ENCODE measurements at regions not wholly inside any gene's neighbourhood (a gene's known extent, or its start where the extent isn't known, plus 50 kb on each side); places are given as distances from the start of the nearest gene placed in this dataset.

DNA sequence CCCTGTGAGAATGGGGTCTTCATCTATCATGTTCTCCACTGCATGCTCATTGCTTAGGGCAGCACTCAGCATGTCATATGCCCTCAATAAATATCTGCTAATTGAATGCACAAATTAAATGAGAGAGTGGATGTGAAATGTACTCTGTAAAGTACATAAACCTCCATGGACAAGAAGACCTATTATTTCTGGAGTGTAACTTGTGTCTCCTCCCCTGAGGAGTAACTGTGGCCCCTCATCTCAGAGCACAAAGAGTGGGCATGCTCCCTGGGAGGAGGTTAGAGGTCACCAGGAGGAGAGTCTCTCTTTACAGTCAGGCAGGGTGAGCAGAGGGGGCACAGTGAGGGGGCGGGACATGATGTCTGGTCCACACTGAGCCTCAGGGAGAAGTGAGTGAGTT lies 313.6 kb upstream of the PODXL start (continued):
- TF ChIP-seq, protein P1, sequence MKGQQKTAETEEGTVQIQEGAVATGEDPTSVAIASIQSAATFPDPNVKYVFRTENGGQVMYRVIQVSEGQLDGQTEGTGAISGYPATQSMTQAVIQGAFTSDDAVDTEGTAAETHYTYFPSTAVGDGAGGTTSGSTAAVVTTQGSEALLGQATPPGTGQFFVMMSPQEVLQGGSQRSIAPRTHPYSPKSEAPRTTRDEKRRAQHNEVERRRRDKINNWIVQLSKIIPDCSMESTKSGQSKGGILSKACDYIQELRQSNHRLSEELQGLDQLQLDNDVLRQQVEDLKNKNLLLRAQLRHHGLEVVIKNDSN (IDR thresholded peaks at IDR 0.05; ENCODE audit: borderline replicate concordance, low read depth) = no peak
- TF ChIP-seq MEF2A (IDR thresholded peaks at IDR 0.05; ENCODE audit: borderline replicate concordance, low read depth) = no peak

DNA sequence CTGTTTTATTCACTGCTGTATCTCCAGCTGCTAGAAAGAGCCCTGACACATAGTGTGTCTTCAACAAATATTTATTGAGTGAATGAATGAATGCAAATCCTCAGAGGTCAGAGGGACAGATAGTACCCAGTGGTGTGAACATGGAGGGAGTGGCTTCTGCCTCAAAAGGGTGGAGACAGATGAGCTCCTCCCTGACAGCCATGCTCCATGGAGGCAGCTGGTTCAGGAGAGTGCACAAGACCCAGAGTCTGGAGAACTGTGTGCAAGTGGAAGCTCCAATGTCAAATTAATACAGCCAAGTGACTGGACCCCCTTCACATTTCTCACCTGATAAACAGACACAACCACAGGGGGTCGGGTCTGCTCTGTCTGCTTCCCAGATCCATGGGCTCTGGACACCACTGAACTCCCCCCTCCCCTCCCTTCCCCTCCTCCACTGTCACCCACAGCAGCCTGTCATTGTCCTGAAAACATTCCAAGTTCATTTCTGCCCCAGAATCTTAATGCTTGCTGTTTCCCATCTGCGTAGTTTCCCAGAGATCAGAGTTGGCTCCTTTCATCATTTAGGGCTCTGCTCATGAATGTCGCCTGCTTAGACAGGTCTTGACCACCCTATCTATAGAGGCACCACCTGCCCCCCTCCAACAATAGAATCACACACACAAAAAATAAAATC lies 312.9 kb upstream of the PODXL start:
- Histone ChIP-seq H3K27me3 (ENCODE audit: insufficient read depth) (no peaks in the 10 kb centered on the region), H3K79me2 (ENCODE audit: insufficient read depth) (no peaks in the 10 kb centered on the region), H4K20me1 (ENCODE audit: insufficient read depth) (no peaks in the 10 kb centered on the region), H3K4me2 (no peak overlapping the region), H2AFZ (ENCODE audit: low read depth) (no peak overlapping the region), H3K27ac (ENCODE audit: low read depth in 2 of 2, low read length in 1 of 2) (no peak overlapping the region), H3K9me2 (no peaks in the 10 kb centered on the region), H3K9ac (no peak overlapping the region), H3F3A (replicated peaks; ENCODE audit: insufficient read depth) (no peaks in the 10 kb centered on the region), H3K36me3 (replicated peaks in 1 of 2; ENCODE audit: control insufficient read depth in 1 of 2, insufficient read depth in 2 of 2, low read length in 1 of 2) (no peaks in the 10 kb centered on the region), H3K9me3 (no peaks in the 10 kb centered on the region), H3K4me3 (ENCODE audit: low read depth in 2 of 2, low read length in 1 of 2) (no peak overlapping the region), H3K4me1 (ENCODE audit: control insufficient read depth in 1 of 2, insufficient read depth in 2 of 2, low read depth in 1 of 2, low read length in 1 of 2) (no peaks in the 10 kb centered on the region; a peak in 1 of 4 replicates)
- ChIA-PET CTCF (interaction anchor here (1.1 to 3.8 kb wide), 3 partner anchors 11 to 181 kb away, joined by 3 to 41 read pairs (median 4); no protein-coding TSS in a partner anchor), POLR2A (interaction anchor here (0.5 kb wide), 1 partner anchor 864 kb away, joined by 3 read pairs; no protein-coding TSS in a partner anchor)
- DNase-seq = no peak
- 76% methylated on average over 3 of the region's 3 CpGs for WGBS (ENCODE audit: low lambda C conversion rate)
- TF ChIP-seq, protein P2, sequence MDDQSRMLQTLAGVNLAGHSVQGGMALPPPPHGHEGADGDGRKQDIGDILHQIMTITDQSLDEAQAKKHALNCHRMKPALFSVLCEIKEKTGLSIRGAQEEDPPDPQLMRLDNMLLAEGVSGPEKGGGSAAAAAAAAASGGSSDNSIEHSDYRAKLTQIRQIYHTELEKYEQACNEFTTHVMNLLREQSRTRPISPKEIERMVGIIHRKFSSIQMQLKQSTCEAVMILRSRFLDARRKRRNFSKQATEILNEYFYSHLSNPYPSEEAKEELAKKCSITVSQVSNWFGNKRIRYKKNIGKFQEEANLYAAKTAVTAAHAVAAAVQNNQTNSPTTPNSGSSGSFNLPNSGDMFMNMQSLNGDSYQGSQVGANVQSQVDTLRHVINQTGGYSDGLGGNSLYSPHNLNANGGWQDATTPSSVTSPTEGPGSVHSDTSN (IDR thresholded peaks at IDR 0.05) = no peak
- TF ChIP-seq, protein P3, sequence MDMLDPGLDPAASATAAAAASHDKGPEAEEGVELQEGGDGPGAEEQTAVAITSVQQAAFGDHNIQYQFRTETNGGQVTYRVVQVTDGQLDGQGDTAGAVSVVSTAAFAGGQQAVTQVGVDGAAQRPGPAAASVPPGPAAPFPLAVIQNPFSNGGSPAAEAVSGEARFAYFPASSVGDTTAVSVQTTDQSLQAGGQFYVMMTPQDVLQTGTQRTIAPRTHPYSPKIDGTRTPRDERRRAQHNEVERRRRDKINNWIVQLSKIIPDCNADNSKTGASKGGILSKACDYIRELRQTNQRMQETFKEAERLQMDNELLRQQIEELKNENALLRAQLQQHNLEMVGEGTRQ (IDR thresholded peaks at IDR 0.05; ENCODE audit: borderline replicate concordance, low read depth, low read length) = no peak
- TF ChIP-seq MEF2A (IDR thresholded peaks at IDR 0.05; ENCODE audit: borderline replicate concordance, low read depth) (no peak), NRF1 (IDR thresholded peaks at IDR 0.05; ENCODE audit: low read depth, low read length) (no peak)
- TF ChIP-seq, protein P4, sequence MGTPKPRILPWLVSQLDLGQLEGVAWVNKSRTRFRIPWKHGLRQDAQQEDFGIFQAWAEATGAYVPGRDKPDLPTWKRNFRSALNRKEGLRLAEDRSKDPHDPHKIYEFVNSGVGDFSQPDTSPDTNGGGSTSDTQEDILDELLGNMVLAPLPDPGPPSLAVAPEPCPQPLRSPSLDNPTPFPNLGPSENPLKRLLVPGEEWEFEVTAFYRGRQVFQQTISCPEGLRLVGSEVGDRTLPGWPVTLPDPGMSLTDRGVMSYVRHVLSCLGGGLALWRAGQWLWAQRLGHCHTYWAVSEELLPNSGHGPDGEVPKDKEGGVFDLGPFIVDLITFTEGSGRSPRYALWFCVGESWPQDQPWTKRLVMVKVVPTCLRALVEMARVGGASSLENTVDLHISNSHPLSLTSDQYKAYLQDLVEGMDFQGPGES (IDR thresholded peaks at IDR 0.05; ENCODE audit: low read depth, low read length) = no peak

DNA sequence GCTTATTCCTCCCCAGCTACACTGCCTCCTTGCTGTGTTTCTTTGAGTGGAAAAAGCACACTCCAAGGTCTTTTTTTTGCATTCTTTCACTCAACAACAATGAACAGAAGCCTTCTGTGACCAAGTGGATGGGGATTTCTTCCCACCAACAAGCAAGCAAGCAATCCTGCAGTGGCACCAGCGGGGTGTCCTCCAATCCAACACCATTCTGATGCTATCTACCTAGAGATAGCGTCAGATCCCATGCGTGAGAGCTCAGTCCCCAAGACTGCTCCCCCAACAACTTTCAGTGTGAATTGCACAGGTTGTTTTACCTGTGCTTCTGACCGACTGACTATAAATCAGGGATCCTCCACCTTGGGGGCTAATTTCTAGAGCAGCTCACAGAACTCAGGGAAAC lies 311.0 kb upstream of the PODXL start:
- Histone ChIP-seq H3K9me2 (no peaks in the 10 kb centered on the region), H3K9me3 (no peaks in the 10 kb centered on the region), H3K4me1 (ENCODE audit: control insufficient read depth in 1 of 2, insufficient read depth in 2 of 2, low read depth in 1 of 2, low read length in 1 of 2) (peaks cover 0 to 5% of the 10 kb centered on the region in 2 experiments; a peak in 3 of 4 replicates), H4K20me1 (ENCODE audit: insufficient read depth) (no peaks in the 10 kb centered on the region), H3K4me3 (ENCODE audit: low read depth in 2 of 2, low read length in 1 of 2) (no peak overlapping the region), H3F3A (replicated peaks; ENCODE audit: insufficient read depth) (no peaks in the 10 kb centered on the region), H2AFZ (ENCODE audit: low read depth) (no peak overlapping the region), H3K4me2 (no peak overlapping the region), H3K27ac (ENCODE audit: low read depth in 2 of 2, low read length in 1 of 2) (no peak overlapping the region), H3K36me3 (replicated peaks in 1 of 2; ENCODE audit: control insufficient read depth in 1 of 2, insufficient read depth in 2 of 2, low read length in 1 of 2) (no peaks in the 10 kb centered on the region), H3K79me2 (ENCODE audit: insufficient read depth) (no peaks in the 10 kb centered on the region), H3K27me3 (ENCODE audit: insufficient read depth) (no peaks in the 10 kb centered on the region), H3K9ac (no peak overlapping the region)
- CTCF ChIA-PET = interaction anchor here (1.1 to 3.8 kb wide), 3 partner anchors 9 to 176 kb away, joined by 3 to 41 read pairs (median 3); no protein-coding TSS in a partner anchor
- WGBS (ENCODE audit: low lambda C conversion rate) = 84% methylated on average over 4 of the region's 4 CpGs
- POLR2A ChIA-PET = interaction anchor here (0.6 kb wide), 1 partner anchor 1920 kb away, joined by 5 read pairs; no protein-coding TSS in a partner anchor
- DNase-seq = no peak
- TF ChIP-seq FOSL2 (IDR thresholded peaks at IDR 0.05; ENCODE audit: borderline replicate concordance, low read depth) = no peak
- TF ChIP-seq CHD2 (IDR thresholded peaks at IDR 0.05; ENCODE audit: low read length, partially characterized antibody) = no peak
- TF ChIP-seq MEF2A (IDR thresholded peaks at IDR 0.05; ENCODE audit: borderline replicate concordance, low read depth) = no peak
- no peak for TF ChIP-seq EP300 (IDR thresholded peaks at IDR 0.05; ENCODE audit: borderline replicate concordance in 1 of 2, low read depth in 1 of 2, low read length in 1 of 2)
- TF ChIP-seq TEAD4 (IDR thresholded peaks at IDR 0.05; ENCODE audit: borderline replicate concordance, insufficient read depth) = no peak
- no peak for TF ChIP-seq MXI1 (IDR thresholded peaks at IDR 0.05; ENCODE audit: low read depth, low read length)
- TF ChIP-seq, protein P5, sequence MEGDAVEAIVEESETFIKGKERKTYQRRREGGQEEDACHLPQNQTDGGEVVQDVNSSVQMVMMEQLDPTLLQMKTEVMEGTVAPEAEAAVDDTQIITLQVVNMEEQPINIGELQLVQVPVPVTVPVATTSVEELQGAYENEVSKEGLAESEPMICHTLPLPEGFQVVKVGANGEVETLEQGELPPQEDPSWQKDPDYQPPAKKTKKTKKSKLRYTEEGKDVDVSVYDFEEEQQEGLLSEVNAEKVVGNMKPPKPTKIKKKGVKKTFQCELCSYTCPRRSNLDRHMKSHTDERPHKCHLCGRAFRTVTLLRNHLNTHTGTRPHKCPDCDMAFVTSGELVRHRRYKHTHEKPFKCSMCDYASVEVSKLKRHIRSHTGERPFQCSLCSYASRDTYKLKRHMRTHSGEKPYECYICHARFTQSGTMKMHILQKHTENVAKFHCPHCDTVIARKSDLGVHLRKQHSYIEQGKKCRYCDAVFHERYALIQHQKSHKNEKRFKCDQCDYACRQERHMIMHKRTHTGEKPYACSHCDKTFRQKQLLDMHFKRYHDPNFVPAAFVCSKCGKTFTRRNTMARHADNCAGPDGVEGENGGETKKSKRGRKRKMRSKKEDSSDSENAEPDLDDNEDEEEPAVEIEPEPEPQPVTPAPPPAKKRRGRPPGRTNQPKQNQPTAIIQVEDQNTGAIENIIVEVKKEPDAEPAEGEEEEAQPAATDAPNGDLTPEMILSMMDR (IDR thresholded peaks at IDR 0.05) = no peak
- TF ChIP-seq POLR2AphosphoS5 (IDR thresholded peaks at IDR 0.05; ENCODE audit: low read depth, low read length) = no peak
- no peak for TF ChIP-seq RXRA (IDR thresholded peaks at IDR 0.05; ENCODE audit: borderline replicate concordance, low read depth)

Data from SK-N-SH (cell line).